Dermis blood vessel endothelial cell (primary cell): ENCODE measurements at regions not wholly inside any gene's neighbourhood (a gene's known extent, or its start where the extent isn't known, plus 50 kb on each side); places are given as distances from the start of the nearest gene placed in this dataset.

Source experiments
- DNase-seq: peaks from one replicate; pipeline ENCODE4 v3.0.0; 2010

GRCh38 chr7:32336726-32337125 is 153.5 kb downstream of the LSM5 start:
- no peak for DNase-seq

GRCh38 chr7:32335107-32335506 is 155.1 kb downstream of the LSM5 start:
- DNase-seq, result no peak

- no peak for DNase-seq
Measured at GRCh38 chr7:32330602-32331001, 159.6 kb downstream of the LSM5 start.

GRCh38 chr7:32326078-32326477 is 164.1 kb downstream of the LSM5 start:
- DNase-seq, result no peak

GRCh38 chr7:32323712-32324111 is 166.5 kb downstream of the LSM5 start:
- no peak for DNase-seq

GRCh38 chr7:32319012-32319382 is 171.2 kb downstream of the LSM5 start:
- DNase-seq, result no peak

GRCh38 chr7:32318300-32319011 is 171.7 kb downstream of the LSM5 start:
- DNase-seq, result no peak

- DNase-seq, result no peak
Measured at GRCh38 chr7:32316839-32317238, 173.3 kb downstream of the LSM5 start.

GRCh38 chr7:32314761-32315160 is 175.4 kb downstream of the LSM5 start:
- no peak for DNase-seq

- DNase-seq, result no peak
Measured at GRCh38 chr7:32301427-32301826, 188.8 kb downstream of the LSM5 start.

GRCh38 chr7:32299133-32299702 is 191.0 kb downstream of the LSM5 start:
- no peak for DNase-seq

- no peak for DNase-seq
Measured at GRCh38 chr7:32298408-32299132, 191.6 kb downstream of the LSM5 start.

- DNase-seq, result no peak
Measured at GRCh38 chr7:32293833-32294232, 196.3 kb downstream of the LSM5 start.

- DNase-seq, result no peak
Measured at GRCh38 chr7:32289651-32290414, 200.3 kb downstream of the LSM5 start.

GRCh38 chr7:32285698-32286097 is 204.5 kb downstream of the LSM5 start:
- no peak for DNase-seq

- no peak for DNase-seq
Measured at GRCh38 chr7:32283546-32283945, 206.6 kb downstream of the LSM5 start.

GRCh38 chr7:32279500-32279899 is 209.3 kb upstream of the PDE1C start:
- no peak for DNase-seq

GRCh38 chr7:32275216-32276009 is 205.2 kb upstream of the PDE1C start:
- no peak for DNase-seq

- no peak for DNase-seq
Measured at GRCh38 chr7:32273297-32273696, 203.1 kb upstream of the PDE1C start.

- DNase-seq, result no peak
Measured at GRCh38 chr7:32266932-32267475, 196.8 kb upstream of the PDE1C start.

- no peak for DNase-seq
Measured at GRCh38 chr7:32264702-32265284, 194.6 kb upstream of the PDE1C start.

- no peak for DNase-seq
Measured at GRCh38 chr7:32263611-32264010, 193.4 kb upstream of the PDE1C start.
